Liver (tissue), 3 donors: ENCODE measurements at regions not wholly inside any gene's neighbourhood (a gene's known extent, or its start where the extent isn't known, plus 50 kb on each side); places are given as distances from the start of the nearest gene placed in this dataset.

Experiments used
- EGR1 ChIP-seq, 2 donors: IDR thresholded peaks; 2 replicates each; pipeline ENCODE4 v1.6.1; 2016 to 2018; ENCODE audit warnings: antibody characterized with exemption in 2 of 2, low read depth in 2 of 2
- GABPA ChIP-seq, 2 donors: IDR thresholded peaks in 1 of 2; conservative IDR thresholded peaks in 1 of 2; 2 replicates each; pipeline ENCODE4 v1.6.1; 2016; ENCODE audit warnings: antibody characterized with exemption in 2 of 2, mild to moderate bottlenecking in 1 of 2, moderate library complexity in 1 of 2
- HNF4G ChIP-seq: IDR thresholded peaks from 2 replicates; pipeline ENCODE4 v1.6.1; 2016; ENCODE audit warnings: antibody characterized with exemption
- JUND ChIP-seq, 2 donors: IDR thresholded peaks; 2 replicates each; pipeline ENCODE4 v1.6.1; 2016; ENCODE audit warnings: antibody characterized with exemption in 2 of 2
- RAD21 ChIP-seq, 2 donors: IDR thresholded peaks; 2 replicates each; pipeline ENCODE4 v1.6.1; 2016; ENCODE audit warnings: antibody characterized with exemption in 2 of 2, mild to moderate bottlenecking in 2 of 2
- RXRA ChIP-seq, 2 donors: IDR thresholded peaks; 2 replicates each; pipeline ENCODE4 v1.6.1; 2017 to 2018; ENCODE audit warnings: antibody characterized with exemption in 2 of 2, mild to moderate bottlenecking in 1 of 2
- SP1 ChIP-seq: IDR thresholded peaks from 2 replicates; pipeline ENCODE4 v1.6.1; 2018; ENCODE audit warnings: antibody characterized with exemption, mild to moderate bottlenecking
- TAF1 ChIP-seq: conservative IDR thresholded peaks from 2 replicates; pipeline ENCODE4 v1.6.1; 2016; ENCODE audit warnings: antibody characterized with exemption, mild to moderate bottlenecking
- YY1 ChIP-seq: IDR thresholded peaks from 2 replicates; pipeline ENCODE4 v1.6.1; 2016; ENCODE audit warnings: antibody characterized with exemption, mild to moderate bottlenecking
- TF ChIP-seq, protein P1 (sequence below): IDR thresholded peaks from 2 replicates; pipeline ENCODE4 v1.6.1; 2016; ENCODE audit warnings: antibody characterized with exemption
- TF ChIP-seq, protein P2 (sequence below): IDR thresholded peaks from 2 replicates; pipeline ENCODE4 v1.6.1; 2016; ENCODE audit warnings: antibody characterized with exemption
- TF ChIP-seq, protein P3 (sequence below): fragments of 150-350 bp; IDR thresholded peaks from 2 replicates; pipeline ENCODE4 v1.5.1; 2017; ENCODE audit warnings: improper control_type of control experiment, low read depth, low read length; ENCODE audit not compliant: missing input control
- TF ChIP-seq, protein P4 (sequence below): IDR thresholded peaks from 2 replicates; pipeline ENCODE4 v1.6.1; 2016; ENCODE audit warnings: antibody characterized with exemption
- TF ChIP-seq, protein P5 (sequence below): IDR thresholded peaks from 2 replicates; pipeline ENCODE4 v1.6.1; 2016; ENCODE audit warnings: antibody characterized with exemption, mild to moderate bottlenecking
- donor health status: healthy.
- donor health status: healthy.

DNA sequence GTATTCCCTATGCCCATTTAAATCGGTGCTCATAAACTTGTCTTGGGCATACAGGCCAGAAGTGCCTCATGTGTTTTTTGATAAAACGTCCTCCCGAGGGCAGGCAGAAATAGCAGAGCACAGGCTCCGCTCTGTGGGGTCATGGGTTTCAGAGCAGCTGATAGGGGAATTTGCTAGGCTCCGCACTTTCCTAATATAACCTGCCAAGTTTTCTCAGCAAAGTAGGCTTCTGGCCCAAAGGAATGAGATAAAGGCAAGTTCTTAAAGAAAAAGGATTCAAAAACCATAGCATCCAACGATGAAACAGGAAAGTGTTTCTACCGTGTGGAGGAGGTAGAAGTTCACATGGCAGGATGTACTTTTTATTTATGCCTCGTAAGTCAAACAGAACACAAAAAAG is 69.8 kb upstream of the RALGAPA2 start:
- TF ChIP-seq, protein P1, sequence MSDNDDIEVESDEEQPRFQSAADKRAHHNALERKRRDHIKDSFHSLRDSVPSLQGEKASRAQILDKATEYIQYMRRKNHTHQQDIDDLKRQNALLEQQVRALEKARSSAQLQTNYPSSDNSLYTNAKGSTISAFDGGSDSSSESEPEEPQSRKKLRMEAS = peak; percentile 28
- TF ChIP-seq, protein P2, sequence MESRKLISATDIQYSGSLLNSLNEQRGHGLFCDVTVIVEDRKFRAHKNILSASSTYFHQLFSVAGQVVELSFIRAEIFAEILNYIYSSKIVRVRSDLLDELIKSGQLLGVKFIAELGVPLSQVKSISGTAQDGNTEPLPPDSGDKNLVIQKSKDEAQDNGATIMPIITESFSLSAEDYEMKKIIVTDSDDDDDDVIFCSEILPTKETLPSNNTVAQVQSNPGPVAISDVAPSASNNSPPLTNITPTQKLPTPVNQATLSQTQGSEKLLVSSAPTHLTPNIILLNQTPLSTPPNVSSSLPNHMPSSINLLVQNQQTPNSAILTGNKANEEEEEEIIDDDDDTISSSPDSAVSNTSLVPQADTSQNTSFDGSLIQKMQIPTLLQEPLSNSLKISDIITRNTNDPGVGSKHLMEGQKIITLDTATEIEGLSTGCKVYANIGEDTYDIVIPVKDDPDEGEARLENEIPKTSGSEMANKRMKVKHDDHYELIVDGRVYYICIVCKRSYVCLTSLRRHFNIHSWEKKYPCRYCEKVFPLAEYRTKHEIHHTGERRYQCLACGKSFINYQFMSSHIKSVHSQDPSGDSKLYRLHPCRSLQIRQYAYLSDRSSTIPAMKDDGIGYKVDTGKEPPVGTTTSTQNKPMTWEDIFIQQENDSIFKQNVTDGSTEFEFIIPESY = no peak
- TF ChIP-seq EGR1 (IDR thresholded peaks at IDR 0.05; ENCODE audit: low read depth in 2 of 2) = no peak
- TF ChIP-seq, protein P3, sequence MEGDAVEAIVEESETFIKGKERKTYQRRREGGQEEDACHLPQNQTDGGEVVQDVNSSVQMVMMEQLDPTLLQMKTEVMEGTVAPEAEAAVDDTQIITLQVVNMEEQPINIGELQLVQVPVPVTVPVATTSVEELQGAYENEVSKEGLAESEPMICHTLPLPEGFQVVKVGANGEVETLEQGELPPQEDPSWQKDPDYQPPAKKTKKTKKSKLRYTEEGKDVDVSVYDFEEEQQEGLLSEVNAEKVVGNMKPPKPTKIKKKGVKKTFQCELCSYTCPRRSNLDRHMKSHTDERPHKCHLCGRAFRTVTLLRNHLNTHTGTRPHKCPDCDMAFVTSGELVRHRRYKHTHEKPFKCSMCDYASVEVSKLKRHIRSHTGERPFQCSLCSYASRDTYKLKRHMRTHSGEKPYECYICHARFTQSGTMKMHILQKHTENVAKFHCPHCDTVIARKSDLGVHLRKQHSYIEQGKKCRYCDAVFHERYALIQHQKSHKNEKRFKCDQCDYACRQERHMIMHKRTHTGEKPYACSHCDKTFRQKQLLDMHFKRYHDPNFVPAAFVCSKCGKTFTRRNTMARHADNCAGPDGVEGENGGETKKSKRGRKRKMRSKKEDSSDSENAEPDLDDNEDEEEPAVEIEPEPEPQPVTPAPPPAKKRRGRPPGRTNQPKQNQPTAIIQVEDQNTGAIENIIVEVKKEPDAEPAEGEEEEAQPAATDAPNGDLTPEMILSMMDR = no peak
- no peak for TF ChIP-seq GABPA (IDR thresholded peaks at IDR 0.05 in 1 of 2, conservative IDR thresholded peaks at IDR 0.05 in 1 of 2)
- TF ChIP-seq TAF1 = no peak
- TF ChIP-seq YY1 = no peak
- peak in 1 of 2 donors; percentile 39 for TF ChIP-seq RAD21 (IDR thresholded peaks at IDR 0.05)
- TF ChIP-seq, protein P4, sequence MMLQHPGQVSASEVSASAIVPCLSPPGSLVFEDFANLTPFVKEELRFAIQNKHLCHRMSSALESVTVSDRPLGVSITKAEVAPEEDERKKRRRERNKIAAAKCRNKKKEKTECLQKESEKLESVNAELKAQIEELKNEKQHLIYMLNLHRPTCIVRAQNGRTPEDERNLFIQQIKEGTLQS = no peak
- no peak for TF ChIP-seq JUND (IDR thresholded peaks at IDR 0.05)
- TF ChIP-seq, protein P5, sequence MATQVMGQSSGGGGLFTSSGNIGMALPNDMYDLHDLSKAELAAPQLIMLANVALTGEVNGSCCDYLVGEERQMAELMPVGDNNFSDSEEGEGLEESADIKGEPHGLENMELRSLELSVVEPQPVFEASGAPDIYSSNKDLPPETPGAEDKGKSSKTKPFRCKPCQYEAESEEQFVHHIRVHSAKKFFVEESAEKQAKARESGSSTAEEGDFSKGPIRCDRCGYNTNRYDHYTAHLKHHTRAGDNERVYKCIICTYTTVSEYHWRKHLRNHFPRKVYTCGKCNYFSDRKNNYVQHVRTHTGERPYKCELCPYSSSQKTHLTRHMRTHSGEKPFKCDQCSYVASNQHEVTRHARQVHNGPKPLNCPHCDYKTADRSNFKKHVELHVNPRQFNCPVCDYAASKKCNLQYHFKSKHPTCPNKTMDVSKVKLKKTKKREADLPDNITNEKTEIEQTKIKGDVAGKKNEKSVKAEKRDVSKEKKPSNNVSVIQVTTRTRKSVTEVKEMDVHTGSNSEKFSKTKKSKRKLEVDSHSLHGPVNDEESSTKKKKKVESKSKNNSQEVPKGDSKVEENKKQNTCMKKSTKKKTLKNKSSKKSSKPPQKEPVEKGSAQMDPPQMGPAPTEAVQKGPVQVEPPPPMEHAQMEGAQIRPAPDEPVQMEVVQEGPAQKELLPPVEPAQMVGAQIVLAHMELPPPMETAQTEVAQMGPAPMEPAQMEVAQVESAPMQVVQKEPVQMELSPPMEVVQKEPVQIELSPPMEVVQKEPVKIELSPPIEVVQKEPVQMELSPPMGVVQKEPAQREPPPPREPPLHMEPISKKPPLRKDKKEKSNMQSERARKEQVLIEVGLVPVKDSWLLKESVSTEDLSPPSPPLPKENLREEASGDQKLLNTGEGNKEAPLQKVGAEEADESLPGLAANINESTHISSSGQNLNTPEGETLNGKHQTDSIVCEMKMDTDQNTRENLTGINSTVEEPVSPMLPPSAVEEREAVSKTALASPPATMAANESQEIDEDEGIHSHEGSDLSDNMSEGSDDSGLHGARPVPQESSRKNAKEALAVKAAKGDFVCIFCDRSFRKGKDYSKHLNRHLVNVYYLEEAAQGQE = no peak
- no peak for TF ChIP-seq RXRA (IDR thresholded peaks at IDR 0.05)
- TF ChIP-seq SP1 = peak; percentile 56
- TF ChIP-seq HNF4G = no peak
